IPS-20b (cell line): ENCODE measurements at regions not wholly inside any gene's neighbourhood (a gene's known extent, or its start where the extent isn't known, plus 50 kb on each side); places are given as distances from the start of the nearest gene placed in this dataset.
"Not testable (repeated sequence)": the region's sequence is repeated elsewhere in the genome, so short reads cannot be mapped to it uniquely, and the experiment has no call there.

ENCODE experiments used
- H3K27ac ChIP-seq: one replicate; pipeline ENCODE4 v1.5.1; 2013; ENCODE audit warnings: low read length
- H3K27me3 ChIP-seq: 2 replicates; pipeline ENCODE4 v1.6.1; 2013; ENCODE audit warnings: mild to moderate bottlenecking, low read length, inconsistent platforms; ENCODE audit not compliant: insufficient read depth
- H3K36me3 ChIP-seq: 2 replicates; pipeline ENCODE4 v1.6.1; 2013; ENCODE audit warnings: low read depth, mild to moderate bottlenecking, inconsistent platforms, low read length, moderate library complexity; ENCODE audit not compliant: insufficient read depth
- H3K4me1 ChIP-seq: 2 replicates; pipeline ENCODE4 v1.6.1; 2013; ENCODE audit warnings: mild to moderate bottlenecking, control low read depth, inconsistent platforms, low read length, moderate library complexity; ENCODE audit not compliant: insufficient read depth
- H3K4me3 ChIP-seq: 2 replicates; pipeline ENCODE4 v1.5.1; 2013; ENCODE audit warnings: mild to moderate bottlenecking, low read length, inconsistent platforms
- H3K9ac ChIP-seq: 2 replicates; pipeline ENCODE4 v1.6.1; 2013; ENCODE audit warnings: low read depth, mild to moderate bottlenecking, inconsistent platforms, low read length, moderate library complexity
- H3K9me3 ChIP-seq: 2 replicates; pipeline ENCODE4 v1.6.1; 2013; ENCODE audit warnings: mild to moderate bottlenecking, low read depth, low read length, inconsistent platforms; ENCODE audit not compliant: insufficient read depth

- H3K27me3 ChIP-seq, H3K9me3 ChIP-seq, H3K27ac ChIP-seq, H3K4me3 ChIP-seq, H3K4me1 ChIP-seq, H3K9ac ChIP-seq, H3K36me3 ChIP-seq: not testable (repeated sequence)
Observed at GRCh38 chr7:35955735-35956134, 154.9 kb downstream of the SEPTIN7 start.

GRCh38 chr7:35956988-35957387 is 156.1 kb downstream of the SEPTIN7 start:
- not testable (repeated sequence) for H3K4me1 ChIP-seq, H3K9ac ChIP-seq, H3K27ac ChIP-seq, H3K9me3 ChIP-seq, H3K4me3 ChIP-seq, H3K36me3 ChIP-seq, H3K27me3 ChIP-seq

DNA sequence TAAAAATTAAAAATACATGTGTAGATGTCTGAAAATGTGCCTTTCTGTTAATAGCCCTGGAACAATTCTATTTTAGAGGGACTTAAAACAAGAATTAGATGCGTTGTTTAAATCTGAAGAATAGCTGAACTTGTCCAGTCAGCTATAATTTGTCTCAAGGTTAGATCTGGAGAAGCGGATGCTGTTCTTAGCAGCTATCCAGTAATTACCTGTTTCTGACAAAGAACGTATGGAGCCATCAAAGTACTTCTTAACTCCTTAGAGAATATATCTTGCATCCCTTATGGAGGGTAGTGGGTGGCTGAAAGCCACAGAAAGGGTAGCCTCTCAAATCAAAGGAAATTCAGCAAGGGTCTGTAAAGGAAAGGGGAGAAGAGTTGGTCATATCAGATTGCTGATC is 160.4 kb downstream of the SEPTIN7 start:
- not testable (repeated sequence) for H3K9ac ChIP-seq, H3K4me3 ChIP-seq, H3K36me3 ChIP-seq, H3K27ac ChIP-seq, H3K4me1 ChIP-seq, H3K9me3 ChIP-seq, H3K27me3 ChIP-seq

DNA sequence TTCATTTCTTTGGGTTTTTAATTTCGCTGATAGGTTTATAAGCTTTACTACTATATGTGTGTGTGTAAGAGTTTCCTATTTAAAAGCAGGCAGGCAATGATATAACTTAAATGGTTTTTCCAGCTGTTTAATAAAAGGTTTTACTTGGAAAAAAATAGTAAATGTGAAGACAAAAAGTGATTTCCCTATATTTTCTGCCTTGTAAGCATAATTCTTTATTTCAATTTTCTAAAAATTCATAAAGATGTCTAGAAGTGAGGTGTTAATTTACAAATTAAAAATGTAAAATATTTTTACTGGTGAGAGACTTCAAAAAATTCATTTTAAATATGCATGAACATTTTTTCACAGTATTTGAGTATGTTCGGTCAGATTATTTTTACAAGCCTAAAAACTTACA is 161.8 kb downstream of the SEPTIN7 start:
- not testable (repeated sequence) for H3K27ac ChIP-seq, H3K4me3 ChIP-seq, H3K36me3 ChIP-seq, H3K4me1 ChIP-seq, H3K27me3 ChIP-seq, H3K9me3 ChIP-seq, H3K9ac ChIP-seq

GRCh38 chr7:35967366-35968139 is 166.7 kb downstream of the SEPTIN7 start:
- no peaks in the 10 kb centered on the region for H3K27me3 ChIP-seq
- H3K4me3 ChIP-seq = no peak overlapping the region
- no peak overlapping the region for H3K27ac ChIP-seq
- H3K9me3 ChIP-seq = no peaks in the 10 kb centered on the region
- H3K9ac ChIP-seq = no peak overlapping the region
- no peaks in the 10 kb centered on the region for H3K36me3 ChIP-seq
- no peaks in the 10 kb centered on the region for H3K4me1 ChIP-seq

- Histone ChIP-seq H3K9ac (no peak overlapping the region), H3K4me1 (no peaks in the 10 kb centered on the region), H3K4me3 (no peak overlapping the region), H3K27me3 (no peaks in the 10 kb centered on the region), H3K36me3 (no peaks in the 10 kb centered on the region), H3K9me3 (no peaks in the 10 kb centered on the region), H3K27ac (no peak overlapping the region)
Observed at GRCh38 chr7:35968140-35968940, 167.5 kb downstream of the SEPTIN7 start.

DNA sequence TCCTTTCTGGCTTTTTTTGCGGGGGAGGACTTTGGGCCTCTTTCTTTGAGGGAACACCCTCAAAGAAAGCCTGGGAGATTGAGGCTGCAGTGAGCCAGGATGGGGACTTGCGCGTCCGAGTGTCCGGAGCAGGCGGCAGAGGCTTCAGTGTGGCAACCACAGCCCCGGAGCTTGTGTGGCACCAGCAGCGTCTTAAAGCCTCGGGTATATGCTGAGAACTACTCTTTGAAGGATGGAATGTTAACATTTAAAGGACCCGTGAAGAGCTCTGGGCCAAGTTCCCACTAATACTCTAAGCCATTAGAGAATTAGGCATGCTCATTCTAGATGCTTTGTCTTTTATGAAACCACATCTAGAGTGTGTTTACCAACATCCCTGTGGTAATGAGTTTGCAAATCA is 168.2 kb downstream of the SEPTIN7 start:
- Histone ChIP-seq H3K27me3 (no peaks in the 10 kb centered on the region), H3K9ac (no peak overlapping the region), H3K36me3 (no peaks in the 10 kb centered on the region), H3K9me3 (no peaks in the 10 kb centered on the region), H3K4me3 (no peak overlapping the region), H3K27ac (no peak overlapping the region), H3K4me1 (no peaks in the 10 kb centered on the region)

DNA sequence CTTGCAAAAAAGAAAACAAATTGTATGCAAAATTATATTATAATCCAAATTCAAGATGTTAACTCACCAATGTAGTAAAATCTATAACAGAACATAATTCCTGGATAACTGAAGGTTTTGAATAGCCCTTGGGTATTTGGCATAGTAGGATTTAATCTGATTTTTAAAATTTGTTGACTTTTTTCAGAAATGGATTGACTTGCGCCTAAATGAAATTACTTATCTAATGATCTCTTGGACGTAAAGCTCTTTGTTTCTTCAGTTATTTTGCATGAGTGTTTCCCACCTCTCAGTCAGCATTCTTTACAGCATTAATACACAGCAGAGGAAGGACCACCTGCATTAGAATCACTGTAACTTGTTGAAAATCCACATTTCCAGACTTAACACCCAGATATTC is 169.6 kb downstream of the SEPTIN7 start:
- Histone ChIP-seq H3K4me1 (no peaks in the 10 kb centered on the region), H3K27me3 (no peaks in the 10 kb centered on the region), H3K9ac (no peak overlapping the region), H3K36me3 (no peaks in the 10 kb centered on the region), H3K9me3 (no peaks in the 10 kb centered on the region), H3K27ac (no peak overlapping the region), H3K4me3 (no peak overlapping the region)

- H3K4me3 ChIP-seq = no peak overlapping the region
- no peaks in the 10 kb centered on the region for H3K27me3 ChIP-seq
- no peak overlapping the region for H3K9ac ChIP-seq
- H3K4me1 ChIP-seq = no peaks in the 10 kb centered on the region
- no peak overlapping the region for H3K27ac ChIP-seq
- H3K36me3 ChIP-seq = no peaks in the 10 kb centered on the region
- H3K9me3 ChIP-seq = no peaks in the 10 kb centered on the region
Observed at GRCh38 chr7:35971133-35971891, 170.5 kb downstream of the SEPTIN7 start.

- H3K9ac ChIP-seq = no peak overlapping the region
- no peak overlapping the region for H3K4me3 ChIP-seq
- peaks cover 13% of the 10 kb centered on the region for H3K4me1 ChIP-seq
- H3K27me3 ChIP-seq = no peaks in the 10 kb centered on the region
- no peak overlapping the region for H3K27ac ChIP-seq
- no peaks in the 10 kb centered on the region for H3K36me3 ChIP-seq
- H3K9me3 ChIP-seq = no peaks in the 10 kb centered on the region
Observed at GRCh38 chr7:35975851-35976454, 175.1 kb downstream of the SEPTIN7 start.

DNA sequence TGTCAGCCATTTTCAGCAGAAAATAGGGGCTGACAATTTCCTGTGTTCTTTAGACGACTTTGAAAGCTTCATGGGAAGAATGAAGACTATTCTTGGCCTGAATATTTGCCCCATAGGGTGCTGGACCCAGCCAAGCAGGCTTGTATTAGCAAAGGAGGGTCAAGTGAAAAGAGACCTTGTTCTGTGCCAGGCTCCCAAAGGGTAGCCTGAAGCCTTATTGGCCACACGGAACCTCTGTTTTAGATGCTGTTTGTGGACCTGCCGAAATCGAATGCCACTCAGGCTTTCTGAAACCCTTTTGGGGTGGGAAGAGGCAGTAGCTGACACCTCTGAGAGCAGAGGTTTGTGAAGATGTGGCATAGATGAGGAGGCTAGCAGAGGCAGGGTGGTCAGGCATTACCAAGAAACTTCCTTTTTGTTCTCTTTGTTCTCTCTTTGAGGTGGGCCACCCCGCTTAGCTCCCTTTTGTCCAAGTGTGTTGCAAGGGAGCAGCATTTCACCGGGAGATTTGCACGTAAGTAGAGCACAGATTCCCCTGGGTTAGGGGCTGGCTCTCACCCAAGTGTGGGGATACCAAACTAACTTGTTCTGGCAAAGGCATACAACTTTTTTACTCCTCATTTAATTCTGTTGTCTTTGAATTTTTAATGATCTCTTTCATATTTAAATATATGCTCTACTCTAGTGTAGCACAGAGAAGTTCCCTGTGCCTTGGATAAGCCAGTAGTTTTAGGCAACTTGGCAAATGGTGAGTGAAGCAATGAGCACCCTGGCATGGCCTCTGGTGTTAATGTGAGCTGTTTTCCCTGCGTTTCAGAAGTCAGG is 174.0 kb upstream of the EEPD1 start:
- H3K4me1 ChIP-seq = peaks cover 13% of the 10 kb centered on the region
- not testable (repeated sequence) for H3K9ac ChIP-seq, H3K27me3 ChIP-seq, H3K4me3 ChIP-seq, H3K36me3 ChIP-seq, H3K27ac ChIP-seq, H3K9me3 ChIP-seq
